ENCODE measurements at regions not wholly inside any gene's neighbourhood (a gene's known extent, or its start where the extent isn't known, plus 50 kb on each side); places are given as distances from the start of the nearest gene placed in this dataset.
"Not testable (repeated sequence)": the region's sequence is repeated elsewhere in the genome, so short reads cannot be mapped to it uniquely, and the experiment has no call there.

GRCh38 chr5:17064241-17064640, 128.2 kb upstream of the MYO10 start:
- H3K27ac ChIP-seq (replicated peaks), result no peak overlapping the region
- TF ChIP-seq, protein P1, sequence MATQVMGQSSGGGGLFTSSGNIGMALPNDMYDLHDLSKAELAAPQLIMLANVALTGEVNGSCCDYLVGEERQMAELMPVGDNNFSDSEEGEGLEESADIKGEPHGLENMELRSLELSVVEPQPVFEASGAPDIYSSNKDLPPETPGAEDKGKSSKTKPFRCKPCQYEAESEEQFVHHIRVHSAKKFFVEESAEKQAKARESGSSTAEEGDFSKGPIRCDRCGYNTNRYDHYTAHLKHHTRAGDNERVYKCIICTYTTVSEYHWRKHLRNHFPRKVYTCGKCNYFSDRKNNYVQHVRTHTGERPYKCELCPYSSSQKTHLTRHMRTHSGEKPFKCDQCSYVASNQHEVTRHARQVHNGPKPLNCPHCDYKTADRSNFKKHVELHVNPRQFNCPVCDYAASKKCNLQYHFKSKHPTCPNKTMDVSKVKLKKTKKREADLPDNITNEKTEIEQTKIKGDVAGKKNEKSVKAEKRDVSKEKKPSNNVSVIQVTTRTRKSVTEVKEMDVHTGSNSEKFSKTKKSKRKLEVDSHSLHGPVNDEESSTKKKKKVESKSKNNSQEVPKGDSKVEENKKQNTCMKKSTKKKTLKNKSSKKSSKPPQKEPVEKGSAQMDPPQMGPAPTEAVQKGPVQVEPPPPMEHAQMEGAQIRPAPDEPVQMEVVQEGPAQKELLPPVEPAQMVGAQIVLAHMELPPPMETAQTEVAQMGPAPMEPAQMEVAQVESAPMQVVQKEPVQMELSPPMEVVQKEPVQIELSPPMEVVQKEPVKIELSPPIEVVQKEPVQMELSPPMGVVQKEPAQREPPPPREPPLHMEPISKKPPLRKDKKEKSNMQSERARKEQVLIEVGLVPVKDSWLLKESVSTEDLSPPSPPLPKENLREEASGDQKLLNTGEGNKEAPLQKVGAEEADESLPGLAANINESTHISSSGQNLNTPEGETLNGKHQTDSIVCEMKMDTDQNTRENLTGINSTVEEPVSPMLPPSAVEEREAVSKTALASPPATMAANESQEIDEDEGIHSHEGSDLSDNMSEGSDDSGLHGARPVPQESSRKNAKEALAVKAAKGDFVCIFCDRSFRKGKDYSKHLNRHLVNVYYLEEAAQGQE (IDR thresholded peaks at IDR 0.05; ENCODE audit: insufficient replicate concordance, low read depth), result no peak
- TF ChIP-seq SPI1 (IDR thresholded peaks at IDR 0.05; ENCODE audit: borderline replicate concordance, low read depth) (no peak), POLR2AphosphoS5 (IDR thresholded peaks at IDR 0.05; ENCODE audit: low read depth) (no peak), GABPA (IDR thresholded peaks at IDR 0.05; ENCODE audit: low read depth) (no peak)
- TF ChIP-seq, protein P2, sequence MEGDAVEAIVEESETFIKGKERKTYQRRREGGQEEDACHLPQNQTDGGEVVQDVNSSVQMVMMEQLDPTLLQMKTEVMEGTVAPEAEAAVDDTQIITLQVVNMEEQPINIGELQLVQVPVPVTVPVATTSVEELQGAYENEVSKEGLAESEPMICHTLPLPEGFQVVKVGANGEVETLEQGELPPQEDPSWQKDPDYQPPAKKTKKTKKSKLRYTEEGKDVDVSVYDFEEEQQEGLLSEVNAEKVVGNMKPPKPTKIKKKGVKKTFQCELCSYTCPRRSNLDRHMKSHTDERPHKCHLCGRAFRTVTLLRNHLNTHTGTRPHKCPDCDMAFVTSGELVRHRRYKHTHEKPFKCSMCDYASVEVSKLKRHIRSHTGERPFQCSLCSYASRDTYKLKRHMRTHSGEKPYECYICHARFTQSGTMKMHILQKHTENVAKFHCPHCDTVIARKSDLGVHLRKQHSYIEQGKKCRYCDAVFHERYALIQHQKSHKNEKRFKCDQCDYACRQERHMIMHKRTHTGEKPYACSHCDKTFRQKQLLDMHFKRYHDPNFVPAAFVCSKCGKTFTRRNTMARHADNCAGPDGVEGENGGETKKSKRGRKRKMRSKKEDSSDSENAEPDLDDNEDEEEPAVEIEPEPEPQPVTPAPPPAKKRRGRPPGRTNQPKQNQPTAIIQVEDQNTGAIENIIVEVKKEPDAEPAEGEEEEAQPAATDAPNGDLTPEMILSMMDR (IDR thresholded peaks at IDR 0.05; ENCODE audit: insufficient read depth, low read length), result no peak
- DNase-seq (ENCODE audit: low read depth in 1 of 2, low spot score in 1 of 2), result no peak
- no peak overlapping the region for H3K4me3 ChIP-seq (replicated peaks; ENCODE audit: insufficient read depth, low read length)
- H3K27me3 ChIP-seq (ENCODE audit: insufficient read depth, poor library complexity, severe bottlenecking), result no peaks in the 10 kb centered on the region

DNA sequence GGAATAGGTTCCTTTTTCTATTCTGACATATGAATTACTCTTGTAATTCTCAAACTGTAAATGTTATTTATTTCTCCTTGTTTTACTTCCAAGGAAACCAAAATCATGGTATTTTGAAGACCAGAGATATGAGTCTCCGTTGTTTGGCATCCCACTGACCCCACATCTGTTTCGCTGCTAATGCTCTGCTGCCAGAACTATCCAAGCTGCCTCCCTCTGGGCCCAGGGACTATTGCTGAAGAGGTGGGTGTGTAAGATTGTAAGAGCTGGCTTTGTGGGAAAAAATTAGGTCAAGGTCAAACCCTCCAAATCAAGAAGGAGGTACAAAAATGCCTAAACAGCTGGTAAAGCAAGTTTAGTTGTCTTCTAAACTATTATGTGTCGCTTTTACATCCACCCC, 129.4 kb upstream of the MYO10 start:
- Histone ChIP-seq H3K4me3 (replicated peaks; ENCODE audit: insufficient read depth, low read length) (no peak overlapping the region), H3K27ac (replicated peaks) (no peak overlapping the region), H3K27me3 (ENCODE audit: insufficient read depth, poor library complexity, severe bottlenecking) (no peaks in the 10 kb centered on the region)
- DNase-seq (ENCODE audit: low read depth in 1 of 2, low spot score in 1 of 2), result no peak
- no peak for TF ChIP-seq POLR2AphosphoS5 (IDR thresholded peaks at IDR 0.05; ENCODE audit: low read depth)
- TF ChIP-seq, protein P1 (IDR thresholded peaks at IDR 0.05; ENCODE audit: insufficient replicate concordance, low read depth), result no peak
- no peak for TF ChIP-seq SPI1 (IDR thresholded peaks at IDR 0.05; ENCODE audit: borderline replicate concordance, low read depth)
- no peak for TF ChIP-seq GABPA (IDR thresholded peaks at IDR 0.05; ENCODE audit: low read depth)
- TF ChIP-seq, protein P2 (IDR thresholded peaks at IDR 0.05; ENCODE audit: insufficient read depth, low read length), result no peak

DNA sequence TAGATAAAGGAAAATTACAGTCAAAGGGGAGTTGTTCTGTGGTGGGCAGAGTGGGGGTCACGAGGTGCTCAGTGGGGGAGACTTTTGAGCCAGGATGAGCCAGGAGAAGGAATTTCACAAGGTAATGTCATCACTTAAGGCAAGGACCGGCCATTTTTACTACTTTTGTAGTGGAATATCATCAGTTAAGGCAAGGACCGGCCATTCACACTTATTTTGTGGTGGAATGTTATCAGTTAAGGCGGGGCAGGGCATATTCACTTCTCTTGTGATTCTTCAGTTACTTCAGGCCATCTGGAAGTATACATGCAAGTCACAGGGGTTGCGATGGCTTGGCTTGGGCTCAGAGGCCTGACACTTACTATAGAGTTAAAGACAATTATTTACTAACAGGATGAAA, 129.9 kb upstream of the MYO10 start:
- H3K27me3 ChIP-seq (ENCODE audit: insufficient read depth, poor library complexity, severe bottlenecking); H3K27ac ChIP-seq (replicated peaks); H3K4me3 ChIP-seq (replicated peaks; ENCODE audit: insufficient read depth, low read length); DNase-seq (ENCODE audit: low read depth in 1 of 2, low spot score in 1 of 2): not testable (repeated sequence)

DNA sequence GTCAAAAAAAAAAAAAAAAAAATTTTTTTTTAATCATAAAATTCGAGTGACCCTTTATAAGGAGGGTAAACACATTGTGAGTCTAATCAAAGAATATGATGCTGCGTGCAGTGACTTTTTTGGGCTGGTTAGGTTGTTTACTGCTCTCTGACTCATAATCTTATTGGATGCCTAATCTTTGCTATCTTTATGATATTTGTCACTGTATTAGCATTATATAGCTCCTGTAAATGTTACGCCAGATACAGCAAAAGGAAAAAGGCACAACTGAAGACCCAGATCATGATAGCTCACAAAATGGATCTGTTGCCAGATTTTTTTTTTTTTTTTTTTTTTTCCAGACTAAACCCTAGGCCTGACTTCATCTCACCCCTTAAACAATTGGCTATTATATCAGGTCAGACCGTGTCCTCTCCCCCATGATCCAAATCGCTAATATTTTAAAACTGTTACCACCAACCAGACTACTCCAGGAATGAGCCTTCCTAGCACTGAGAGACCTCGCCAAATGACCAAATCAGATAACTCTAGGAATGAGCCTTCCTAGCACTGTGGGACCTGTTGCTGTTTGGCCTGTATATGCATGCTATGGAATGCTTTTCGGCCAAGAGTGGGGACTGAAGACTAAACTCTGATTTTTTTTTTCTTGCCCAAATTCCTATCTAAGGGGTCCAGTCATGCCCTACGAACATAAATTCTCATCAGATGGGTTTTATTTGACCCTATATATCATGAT, 131.7 kb upstream of the MYO10 start:
- H3K27ac ChIP-seq (replicated peaks), result no peak overlapping the region
- no peak for DNase-seq (ENCODE audit: low read depth in 1 of 2, low spot score in 1 of 2)
- TF ChIP-seq SPI1 (IDR thresholded peaks at IDR 0.05; ENCODE audit: borderline replicate concordance, low read depth), result no peak
- TF ChIP-seq, protein P2 (IDR thresholded peaks at IDR 0.05; ENCODE audit: insufficient read depth, low read length), result no peak
- no peak for TF ChIP-seq GABPA (IDR thresholded peaks at IDR 0.05; ENCODE audit: low read depth)
- TF ChIP-seq, protein P1 (IDR thresholded peaks at IDR 0.05; ENCODE audit: insufficient replicate concordance, low read depth), result no peak
- no peak for TF ChIP-seq POLR2AphosphoS5 (IDR thresholded peaks at IDR 0.05; ENCODE audit: low read depth)
- H3K4me3 ChIP-seq (replicated peaks; ENCODE audit: insufficient read depth, low read length), result no peak overlapping the region
- no peaks in the 10 kb centered on the region for H3K27me3 ChIP-seq (ENCODE audit: insufficient read depth, poor library complexity, severe bottlenecking)

Measured in HL-60 (cell line).